ENCODE measurements at regions not wholly inside any gene's neighbourhood (a gene's known extent, or its start where the extent isn't known, plus 50 kb on each side); places are given as distances from the start of the nearest gene placed in this dataset.

DNA sequence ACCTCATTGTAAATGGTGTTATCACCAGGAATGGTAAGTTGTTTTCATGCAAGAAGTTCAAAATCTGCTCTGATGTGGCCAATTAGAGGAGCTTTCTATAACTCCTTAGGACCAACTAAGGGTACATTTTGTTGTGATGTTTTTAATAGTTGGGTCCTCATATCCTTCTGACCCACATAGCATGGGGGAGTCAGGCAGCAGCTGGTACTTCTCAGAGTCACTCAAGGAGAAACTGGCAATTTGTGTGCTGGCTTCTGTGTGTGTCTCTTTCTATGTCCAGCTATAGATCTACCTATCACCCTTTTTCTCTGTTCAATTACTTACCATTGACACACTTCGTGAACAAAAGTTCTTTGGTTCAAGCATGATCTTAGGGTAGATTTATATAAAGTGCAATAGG is 194.3 kb upstream of the TENM3 start:
- TF ChIP-seq ZBED1 (IDR thresholded peaks at IDR 0.05; ENCODE audit: borderline replicate concordance) (no peak), FOS (IDR thresholded peaks at IDR 0.05; ENCODE audit: borderline replicate concordance, extremely low read depth, insufficient read length) (no peak), SKIL (IDR thresholded peaks at IDR 0.05; ENCODE audit: low read depth, poor library complexity, severe bottlenecking) (no peak), CREB1 (IDR thresholded peaks at IDR 0.05; ENCODE audit: low read depth) (no peak), MTA2 (IDR thresholded peaks at IDR 0.05; ENCODE audit: low read depth) (no peak), NFYB (IDR thresholded peaks at IDR 0.05; ENCODE audit: insufficient read depth, low read depth, low read length) (no peak), STAT3 (IDR thresholded peaks at IDR 0.05; ENCODE audit: low read depth, low read length) (no peak), HDGF (IDR thresholded peaks at IDR 0.05) (no peak), ZBTB4 (CRISPR knock-in tag; IDR thresholded peaks at IDR 0.05) (no peak), KDM1A (IDR thresholded peaks at IDR 0.05; ENCODE audit: borderline replicate concordance) (no peak)
- in situ Hi-C loops (cut with MboI), result no loop called here
- Histone ChIP-seq H3K27ac (ENCODE audit: control insufficient read depth, insufficient read depth) (no peak overlapping the region), H3K4me2 (ENCODE audit: control insufficient read depth, insufficient read depth) (no peak overlapping the region), H3K36me3 (ENCODE audit: control insufficient read depth in 2 of 2, insufficient read depth in 2 of 2, low read length in 1 of 2) (no peaks in the 10 kb centered on the region), H3K79me2 (ENCODE audit: control insufficient read depth, insufficient read depth, low read length) (no peaks in the 10 kb centered on the region), H3K9ac (ENCODE audit: control insufficient read depth, insufficient read depth, low read length) (no peak overlapping the region), H3K4me1 (ENCODE audit: control insufficient read depth, insufficient read depth, low read length) (no peaks in the 10 kb centered on the region), H3K27me3 (replicated peaks in 1 of 2; ENCODE audit: control insufficient read depth in 2 of 2, insufficient read depth in 2 of 2, low read length in 1 of 2) (no peaks in the 10 kb centered on the region), H3K9me3 (replicated peaks; ENCODE audit: control insufficient read depth, insufficient read depth, low read length) (no peaks in the 10 kb centered on the region), H4K20me1 (ENCODE audit: control insufficient read depth, insufficient read depth) (no peaks in the 10 kb centered on the region), H2AFZ (ENCODE audit: control insufficient read depth, low read depth, low read length) (no peak overlapping the region), H3K4me3 (no peak overlapping the region)
- ChIA-PET RAD21 (ENCODE audit: unreplicated experiment) (no interaction called here), SMC1A (ENCODE audit: uncharacterized antibody, unreplicated experiment) (no interaction called here), POLR2A (no interaction called here), CTCF (no interaction called here)
- DNase-seq (ENCODE audit: low read depth, low spot score) (no peak), ATAC-seq (no peak), FAIRE-seq (no peak)
- WGBS (ENCODE audit: insufficient coverage, insufficient replicate concordance, low lambda C conversion rate, missing lambda C conversion rate), result 0% methylated on average over 1 of the region's 1 CpG
- intact Hi-C loops (cut with micrococcal nuclease; ENCODE audit: unreplicated experiment), result no loop called here
- BruUV-seq (replicated peaks), result no TSS peak

Measured in GM12878 (cell line).